Activated CD4-positive, alpha-beta T cell treated with anti-CD3 and anti-CD28 coated beads, Interleukin-2, amount 50 U/mL, for 4 hours (primary cell): ENCODE measurements at regions not wholly inside any gene's neighbourhood (a gene's known extent, or its start where the extent isn't known, plus 50 kb on each side); places are given as distances from the start of the nearest gene placed in this dataset.
"Not testable (repeated sequence)": the region's sequence is repeated elsewhere in the genome, so short reads cannot be mapped to it uniquely, and the experiment has no call there.

Experiments used
- DNase-seq, 2 experiments: peaks; one replicate each; pipeline ENCODE4 v3.0.0-alpha.2; 2020

DNA sequence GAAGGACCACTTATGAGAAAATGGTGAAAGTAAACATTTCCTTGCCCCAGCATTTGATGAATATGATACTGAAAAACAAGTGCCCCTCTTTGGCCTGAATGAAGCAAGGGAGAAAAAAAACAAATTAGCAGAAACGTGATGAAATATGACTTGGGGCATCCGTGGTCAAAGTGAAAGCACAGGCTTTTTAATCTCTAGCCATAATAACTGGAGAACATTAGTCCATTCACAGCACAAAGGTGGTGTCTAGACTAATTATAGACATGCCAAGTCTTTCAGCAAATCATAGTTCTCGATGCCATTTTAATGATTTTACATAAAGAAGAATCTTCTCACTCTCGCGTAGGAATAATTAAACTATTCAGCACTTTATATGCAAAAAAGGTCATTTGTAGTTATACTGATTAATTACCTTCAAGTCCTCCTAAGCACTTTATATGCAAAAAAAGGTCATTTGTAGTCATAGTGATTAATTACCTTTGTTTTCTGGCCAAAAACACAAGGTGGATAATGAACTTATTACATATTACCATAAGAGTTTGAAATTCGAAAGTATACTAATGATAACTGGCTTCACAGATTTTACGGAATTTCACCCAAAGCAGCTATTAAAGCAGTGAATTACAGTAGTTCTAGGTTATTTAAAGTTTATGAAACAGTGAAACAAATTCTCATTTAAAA is 121.6 kb downstream of the ZNF22 start:
- not testable (repeated sequence) for DNase-seq

DNA sequence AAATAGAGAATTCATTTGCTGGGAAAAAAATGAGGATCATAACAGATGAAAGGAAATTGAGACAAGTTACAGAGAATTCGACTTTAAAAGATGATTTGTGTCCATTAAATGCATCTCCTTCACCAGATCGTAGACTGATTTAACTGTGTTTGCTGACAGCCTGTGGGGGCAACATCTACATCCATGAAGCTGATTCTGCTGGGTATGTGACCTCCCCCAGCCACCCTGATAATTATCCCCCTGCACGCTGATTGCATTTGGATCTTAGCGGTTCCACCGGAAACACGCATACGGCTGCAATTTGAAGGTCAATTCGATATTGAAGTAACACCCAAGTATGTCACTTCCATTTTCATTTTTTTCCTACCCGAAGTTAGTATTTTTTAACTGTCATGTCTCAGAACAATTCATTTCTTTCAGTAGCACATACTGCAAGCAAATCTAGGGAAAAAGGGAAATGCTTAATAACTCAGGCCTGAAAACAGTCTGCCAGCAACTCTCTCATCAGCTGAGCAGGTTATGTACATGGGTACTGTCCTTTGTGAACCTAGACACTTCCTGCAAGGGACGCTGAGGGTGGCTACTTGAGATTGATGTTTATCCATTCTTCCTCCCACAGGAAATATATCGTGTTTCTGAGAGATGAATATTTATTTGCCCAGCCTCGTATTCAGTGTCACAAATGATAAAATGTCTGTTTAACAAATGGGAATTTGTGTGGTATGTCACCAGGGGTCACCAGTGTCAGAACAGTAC is 134.9 kb downstream of the ZNF22 start:
- no peak for DNase-seq

DNA sequence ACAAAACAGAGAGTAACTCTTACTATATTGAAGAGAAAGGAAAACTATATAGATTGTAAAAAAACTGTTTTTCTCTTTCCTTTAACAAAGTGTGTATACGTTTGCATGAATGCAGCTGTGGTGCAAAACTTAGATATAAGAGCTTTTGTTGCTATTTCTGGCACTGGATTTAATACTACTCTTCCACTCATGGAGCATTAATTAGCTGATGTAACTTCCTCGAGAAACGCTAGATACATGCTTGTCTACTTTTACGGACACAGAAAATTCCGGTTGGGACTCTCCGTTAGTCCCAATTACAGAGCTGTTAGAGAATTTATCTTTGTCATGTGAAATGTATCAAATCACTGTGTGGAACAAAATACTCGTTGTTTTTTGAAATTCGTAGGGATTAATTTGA is 135.5 kb downstream of the ZNF22 start:
- no peak for DNase-seq

DNA sequence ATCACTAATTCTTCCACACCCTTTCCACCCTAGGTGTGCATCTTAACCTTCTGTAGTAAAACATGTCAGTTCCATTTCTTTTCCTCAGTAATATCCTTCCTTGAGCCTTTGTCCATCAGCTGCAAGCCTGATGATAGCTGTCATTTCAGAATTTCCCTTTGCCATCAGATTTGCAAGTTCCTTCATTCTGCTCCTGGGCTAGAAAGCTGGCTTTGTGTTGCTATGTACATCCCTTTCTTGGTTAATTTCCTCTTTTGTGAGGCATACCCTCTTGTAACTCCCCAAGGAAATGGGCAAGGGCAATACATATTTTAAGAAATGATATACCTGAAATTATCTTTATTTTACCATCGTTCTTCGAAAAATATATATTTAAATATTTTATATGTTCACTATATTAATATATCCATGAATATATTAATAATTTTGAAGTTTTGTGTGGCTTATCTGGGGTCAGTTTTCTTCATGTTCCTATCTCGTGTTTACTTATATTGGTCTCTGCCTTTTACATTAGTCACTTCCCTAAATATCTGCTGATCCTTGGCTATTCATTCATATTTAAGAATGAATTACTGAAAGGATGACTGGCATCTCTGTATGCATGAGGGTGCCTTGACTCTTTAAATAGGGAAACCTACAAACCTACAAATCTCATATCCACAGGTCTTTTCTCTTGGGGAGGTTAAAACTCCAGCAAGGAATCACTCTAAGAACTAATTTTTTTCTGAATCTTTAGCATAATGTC is 143.8 kb downstream of the ZNF22 start:
- DNase-seq, result no peak

DNA sequence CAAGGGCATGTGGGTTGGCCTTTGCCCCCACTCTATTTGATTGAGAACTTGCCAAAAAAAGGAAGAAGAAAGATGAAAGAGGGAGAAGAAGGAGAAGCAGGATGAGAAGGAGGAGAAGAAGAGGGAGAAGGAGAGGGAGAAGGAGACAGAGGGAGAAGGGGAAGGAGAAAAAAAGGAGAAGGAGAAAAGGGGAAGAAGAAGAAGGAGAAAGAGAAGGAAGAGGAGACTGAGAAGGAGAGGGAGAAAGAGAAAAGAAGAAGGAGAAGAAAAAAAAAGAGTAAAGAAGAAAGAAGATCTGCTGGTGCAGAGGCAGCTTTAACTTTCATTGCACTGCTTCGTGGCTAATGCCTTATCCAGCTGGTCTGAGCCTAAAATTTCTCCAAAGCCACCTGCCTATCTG is 144.4 kb downstream of the ZNF22 start:
- DNase-seq, result not testable (repeated sequence)

DNA sequence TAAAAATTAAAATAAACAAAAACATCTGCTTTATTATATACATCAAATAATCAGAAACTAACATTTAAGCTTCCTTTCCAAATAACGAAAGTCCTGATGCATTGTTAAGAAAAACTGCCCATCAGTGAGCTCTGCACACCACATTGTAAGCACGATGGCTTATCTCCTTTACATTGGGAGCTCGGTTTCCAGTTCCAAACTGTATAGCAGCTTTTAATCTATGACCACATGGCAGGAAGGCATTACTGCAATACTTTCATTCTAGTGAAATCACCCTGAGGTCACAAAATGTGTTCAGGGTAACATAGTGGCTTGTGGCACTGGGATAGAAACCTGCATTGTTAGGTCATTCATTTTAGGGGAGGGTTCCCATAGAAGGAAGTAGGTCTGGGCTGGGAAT is 146.3 kb downstream of the ZNF22 start:
- no peak for DNase-seq

DNA sequence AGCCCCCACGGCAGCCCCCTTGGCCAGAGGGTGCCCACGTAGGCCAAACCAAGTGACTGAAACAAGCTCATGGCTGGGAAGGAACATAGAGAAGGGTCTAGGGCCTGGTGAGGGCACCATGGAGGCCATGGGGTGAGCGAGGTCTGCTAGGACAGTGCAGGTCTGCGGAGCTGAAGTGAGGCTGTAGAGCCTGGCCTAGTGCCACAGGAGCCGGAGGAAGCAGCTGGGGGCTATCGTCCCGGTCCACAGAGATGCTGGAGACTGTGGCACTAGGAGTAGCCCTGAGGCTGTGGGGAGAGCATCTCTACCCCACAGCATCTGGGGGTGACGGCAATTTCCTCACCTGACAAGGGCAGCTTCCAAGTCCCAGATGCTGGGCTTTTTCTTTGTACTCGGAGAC is 150.3 kb downstream of the ZNF22 start:
- no peak for DNase-seq

DNA sequence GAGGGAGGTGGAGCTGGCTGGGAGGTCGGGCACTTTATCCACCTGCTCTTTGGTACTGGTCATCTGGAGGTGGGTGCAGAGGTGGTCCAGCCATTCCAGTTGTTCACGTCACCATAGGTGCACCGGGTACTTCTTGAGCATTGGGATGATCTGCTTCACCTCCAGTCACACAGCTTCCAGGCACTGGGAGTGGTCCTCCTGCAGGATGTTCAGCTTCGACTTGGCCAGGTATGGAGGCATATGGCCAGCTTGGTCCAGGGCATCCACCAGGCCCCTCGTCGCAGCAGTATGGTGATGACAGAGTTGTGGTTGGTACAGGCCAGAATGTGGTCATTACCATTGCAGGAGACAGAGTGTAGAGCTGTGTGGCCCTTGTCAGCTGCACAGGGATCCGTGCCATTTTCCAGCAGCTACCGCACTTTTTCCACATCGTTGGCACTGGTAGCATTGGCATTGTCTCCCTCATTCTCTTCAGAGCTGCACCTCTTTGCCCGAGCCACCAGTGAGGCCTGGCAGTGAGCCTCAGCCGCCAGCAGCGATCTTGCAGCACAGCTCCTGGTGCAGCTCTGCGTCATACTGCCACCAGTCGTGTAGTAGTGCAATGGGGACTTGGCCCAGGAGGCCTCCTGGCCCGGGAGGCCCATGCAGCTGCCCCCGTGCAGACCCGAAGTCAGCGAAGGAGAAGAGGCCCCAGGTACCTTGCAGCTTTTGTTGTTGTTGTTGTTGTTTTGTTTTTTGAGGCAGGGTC is 150.9 kb downstream of the ZNF22 start:
- no peak for DNase-seq

DNA sequence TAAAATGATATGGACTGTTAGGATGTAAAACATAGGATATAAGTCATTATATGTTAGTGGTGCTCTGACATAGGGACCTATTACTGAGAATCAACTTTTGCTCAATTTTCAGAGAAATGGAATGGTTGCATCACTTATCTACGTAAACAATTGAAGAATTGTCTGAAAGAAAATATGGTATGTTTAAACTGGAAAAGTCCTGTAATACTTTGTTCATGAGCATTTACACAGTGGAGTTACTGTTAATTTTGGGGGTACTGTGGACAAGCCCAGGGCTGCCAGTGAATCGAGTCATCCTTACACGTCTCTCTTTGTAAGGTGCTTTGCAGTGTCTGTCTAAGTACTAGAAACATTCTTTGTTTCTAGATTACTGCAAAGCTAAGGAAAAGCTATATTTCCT is 152.0 kb downstream of the ZNF22 start:
- no peak for DNase-seq

DNA sequence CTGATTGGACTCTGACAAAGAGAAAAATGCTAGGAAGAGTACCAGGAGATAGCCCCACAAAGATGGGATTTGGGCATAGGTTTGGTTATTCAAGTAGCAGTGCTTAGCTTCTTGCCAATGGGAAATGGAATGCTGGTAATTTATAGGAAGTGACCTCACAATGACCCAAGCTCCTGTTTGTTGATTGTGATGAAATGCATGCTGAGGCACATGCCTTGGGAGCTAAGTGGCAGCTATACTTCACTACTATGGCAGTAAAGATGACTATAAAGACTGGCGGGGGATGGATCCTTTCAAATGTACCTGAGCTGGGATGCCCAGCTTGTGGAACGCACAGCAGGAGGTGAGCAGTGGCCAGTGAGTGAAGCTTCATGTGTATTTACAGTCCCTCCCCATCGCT is 153.8 kb downstream of the ZNF22 start:
- no peak for DNase-seq

DNA sequence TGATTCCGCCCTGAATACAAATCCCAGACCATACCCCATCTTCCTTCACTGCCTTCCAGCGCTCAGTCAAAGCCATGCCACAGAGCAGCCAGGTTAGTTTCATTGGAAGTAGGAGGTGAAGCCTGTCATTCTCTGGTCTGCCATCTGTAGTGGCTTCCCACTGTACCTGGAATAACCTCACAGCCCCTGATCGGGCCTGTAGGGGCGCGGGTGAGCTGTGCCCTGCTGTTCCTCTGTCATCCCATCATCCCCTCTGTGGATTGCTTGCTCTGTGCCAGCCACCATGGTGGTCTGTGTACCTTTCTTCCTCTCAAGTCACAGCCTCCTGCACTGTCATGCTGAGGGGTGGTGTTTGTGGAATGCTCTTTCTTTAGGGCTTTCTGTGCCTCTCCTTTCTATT is 155.1 kb downstream of the ZNF22 start:
- no peak for DNase-seq

DNA sequence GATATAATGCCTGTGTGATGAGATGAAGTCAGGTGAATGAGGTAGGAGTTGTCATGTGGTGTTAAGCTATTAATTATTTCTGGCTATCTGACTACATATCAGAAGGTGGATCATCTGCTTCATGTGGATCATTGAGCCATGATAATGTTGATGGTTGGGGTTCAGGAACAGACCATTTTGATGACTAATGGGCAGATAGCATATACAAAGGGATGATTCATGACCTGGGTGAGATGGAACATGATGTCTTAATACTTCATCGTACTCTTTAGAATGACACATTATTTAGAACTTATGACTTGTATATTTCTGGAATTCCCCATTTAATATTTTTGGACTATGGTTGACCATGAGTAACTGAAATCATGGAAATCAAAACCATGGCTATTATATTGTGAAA is 155.1 kb downstream of the OR13A1 start:
- DNase-seq, result no peak

DNA sequence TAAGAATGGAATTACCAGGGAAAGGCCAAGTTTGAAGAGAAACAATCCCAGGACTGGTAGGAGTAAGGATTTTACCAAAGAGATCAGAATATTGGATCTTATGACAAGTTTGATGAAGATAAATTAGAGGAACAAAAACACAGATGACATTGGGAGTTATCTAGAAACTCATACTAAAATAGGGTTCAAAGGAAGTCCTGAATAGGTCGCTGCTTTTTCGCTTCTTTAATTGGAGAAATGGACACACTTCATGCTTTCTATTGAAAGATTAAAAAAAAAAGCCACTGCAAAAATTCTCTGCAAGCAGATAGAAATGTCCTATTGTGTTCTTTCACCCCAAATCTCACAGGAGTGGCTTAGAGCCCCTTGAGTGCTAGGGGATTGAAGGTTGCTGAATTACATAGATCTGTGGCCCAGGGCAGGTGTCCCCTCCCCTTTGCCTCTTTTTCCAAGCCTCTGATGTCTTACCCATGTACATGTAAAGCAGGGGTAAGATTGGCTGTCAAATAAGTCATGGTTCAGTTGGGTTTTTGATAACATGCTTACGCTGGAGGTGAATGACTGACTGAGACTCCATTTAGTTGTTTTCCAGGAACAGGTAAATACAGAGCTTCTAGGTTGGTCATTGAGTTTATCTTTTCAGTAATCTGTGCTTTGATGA is 152.0 kb downstream of the OR13A1 start:
- DNase-seq, result no peak

DNA sequence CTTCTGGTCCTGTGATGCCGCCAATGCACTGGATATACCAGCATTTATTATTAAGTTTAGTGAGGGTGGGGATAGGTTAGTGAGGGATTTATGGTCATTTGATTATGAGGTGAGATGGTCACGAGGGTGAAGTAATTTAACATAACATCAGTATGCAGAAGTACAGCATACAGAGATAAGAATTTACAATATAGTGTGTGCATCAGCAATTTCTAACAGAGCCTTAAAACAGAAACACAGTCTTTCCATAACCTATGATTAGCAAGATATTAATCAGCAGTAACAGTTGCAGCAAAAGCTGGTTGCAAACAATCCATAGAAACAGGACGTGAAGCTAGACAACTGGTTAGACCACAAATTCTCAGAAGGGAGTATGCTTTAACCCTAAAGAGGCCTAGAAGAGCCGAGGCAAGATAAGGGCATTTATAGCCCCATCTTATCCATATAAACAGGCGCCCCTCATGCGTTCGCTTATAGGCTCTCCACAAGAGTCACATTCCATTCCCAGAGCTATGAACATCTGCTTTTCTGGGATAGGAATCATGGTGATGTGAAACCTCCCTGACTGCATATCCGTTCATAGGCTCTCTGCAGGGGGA is 139.8 kb downstream of the OR13A1 start:
- DNase-seq, result not testable (repeated sequence)

DNA sequence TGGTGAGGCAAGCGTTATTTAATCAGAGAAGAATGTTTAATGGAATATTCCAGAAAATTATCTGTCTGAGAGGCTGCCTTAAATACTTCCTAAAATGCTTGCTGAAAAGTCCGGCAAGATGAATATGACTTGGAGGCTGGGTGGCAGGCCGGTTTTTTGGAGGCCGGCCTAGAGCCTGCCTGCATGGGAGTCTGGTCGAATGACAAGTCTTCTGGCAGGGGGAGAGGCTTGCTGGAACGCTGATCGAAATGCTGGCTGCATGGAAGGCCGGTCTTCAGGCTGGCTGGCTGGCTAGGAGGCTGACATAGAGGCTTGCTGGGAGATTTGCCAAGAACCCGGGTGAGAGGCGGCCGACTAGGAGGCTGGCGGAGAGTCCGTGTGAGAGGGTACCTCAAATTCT is 135.7 kb downstream of the OR13A1 start:
- DNase-seq, result no peak

DNA sequence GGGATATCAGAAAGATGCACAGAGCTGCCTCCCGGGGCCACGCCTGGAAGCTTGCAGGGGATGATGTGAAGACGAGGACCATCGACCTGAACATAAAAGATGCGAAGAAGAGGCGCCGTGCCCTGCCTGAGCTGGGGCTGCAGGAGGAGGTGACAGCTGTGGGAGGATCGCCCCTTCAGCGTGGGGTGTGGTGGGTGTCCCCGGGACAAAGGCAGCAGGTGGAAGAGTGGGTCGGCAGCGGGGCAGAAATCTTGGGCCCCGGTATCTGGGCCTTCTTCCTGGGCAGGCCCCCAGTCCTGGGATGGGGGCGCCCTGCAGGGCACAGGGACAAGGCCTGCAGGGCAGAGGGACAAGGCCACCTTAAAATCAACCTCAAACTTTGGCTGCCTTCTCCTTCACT is 134.9 kb downstream of the OR13A1 start:
- no peak for DNase-seq

DNA sequence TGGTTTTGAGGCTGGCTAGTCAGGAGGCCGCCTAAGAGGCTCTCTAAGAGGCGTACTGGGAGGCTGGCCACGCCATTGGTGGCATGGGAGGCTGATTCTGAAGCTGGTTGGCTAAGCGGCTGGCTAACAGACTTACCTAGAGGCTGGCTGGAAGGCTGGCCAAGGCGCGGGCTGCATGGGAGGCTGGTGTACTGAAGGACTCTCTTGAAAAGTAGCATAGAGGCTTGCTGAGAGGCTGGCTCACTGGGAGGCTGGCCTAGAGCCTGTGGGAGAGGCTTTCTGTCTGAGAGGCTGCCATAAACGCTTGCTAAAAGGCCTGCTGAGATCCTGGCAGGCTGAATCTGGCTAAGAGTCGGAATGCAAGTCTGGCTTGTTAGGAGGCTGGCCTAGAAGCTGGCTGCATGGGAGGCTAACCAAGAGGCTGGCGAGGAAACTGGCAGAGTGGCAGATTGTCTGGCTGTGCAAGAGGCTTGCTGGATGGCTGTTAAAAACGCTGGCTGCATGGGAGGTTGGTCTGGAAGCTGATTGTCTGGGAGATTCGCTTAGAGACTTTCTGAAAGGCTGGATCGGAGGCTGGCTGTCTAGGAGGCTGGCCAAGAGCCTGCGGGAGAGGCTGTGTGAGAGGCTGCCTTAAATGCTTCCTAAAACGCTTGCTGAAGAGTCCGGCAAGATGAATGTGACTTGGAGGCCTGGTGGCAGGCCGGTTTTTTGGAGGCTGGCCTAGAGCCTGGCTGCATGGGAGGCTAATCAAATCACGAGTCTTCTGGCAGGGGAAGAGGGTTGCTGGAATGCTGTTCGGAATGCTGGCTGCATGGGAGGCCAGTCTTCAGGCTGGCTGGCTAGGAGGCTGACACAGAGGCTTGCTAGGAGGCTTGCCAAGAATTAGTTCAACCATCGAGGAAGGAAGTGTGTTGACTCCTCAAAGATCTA is 134.2 kb downstream of the OR13A1 start:
- DNase-seq, result no peak

DNA sequence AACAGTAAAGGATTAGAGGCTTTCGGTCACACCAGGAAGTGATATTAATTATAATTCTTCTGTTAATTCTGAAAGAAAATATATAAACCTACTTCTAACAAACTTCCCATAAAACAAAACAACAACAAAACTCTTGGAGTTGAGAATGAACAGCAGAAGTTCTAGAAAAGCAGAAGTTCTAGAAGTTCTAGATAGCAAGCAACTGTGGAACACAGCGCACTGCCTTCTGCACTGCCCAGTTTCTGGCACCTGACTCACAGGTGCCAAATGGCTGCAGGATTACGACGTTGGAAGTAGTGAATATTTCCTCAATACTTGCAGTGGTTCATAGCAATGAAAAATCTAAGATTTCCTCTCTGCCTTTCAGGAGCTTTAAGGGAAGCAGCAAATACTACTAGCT is 132.2 kb downstream of the OR13A1 start:
- no peak for DNase-seq

DNA sequence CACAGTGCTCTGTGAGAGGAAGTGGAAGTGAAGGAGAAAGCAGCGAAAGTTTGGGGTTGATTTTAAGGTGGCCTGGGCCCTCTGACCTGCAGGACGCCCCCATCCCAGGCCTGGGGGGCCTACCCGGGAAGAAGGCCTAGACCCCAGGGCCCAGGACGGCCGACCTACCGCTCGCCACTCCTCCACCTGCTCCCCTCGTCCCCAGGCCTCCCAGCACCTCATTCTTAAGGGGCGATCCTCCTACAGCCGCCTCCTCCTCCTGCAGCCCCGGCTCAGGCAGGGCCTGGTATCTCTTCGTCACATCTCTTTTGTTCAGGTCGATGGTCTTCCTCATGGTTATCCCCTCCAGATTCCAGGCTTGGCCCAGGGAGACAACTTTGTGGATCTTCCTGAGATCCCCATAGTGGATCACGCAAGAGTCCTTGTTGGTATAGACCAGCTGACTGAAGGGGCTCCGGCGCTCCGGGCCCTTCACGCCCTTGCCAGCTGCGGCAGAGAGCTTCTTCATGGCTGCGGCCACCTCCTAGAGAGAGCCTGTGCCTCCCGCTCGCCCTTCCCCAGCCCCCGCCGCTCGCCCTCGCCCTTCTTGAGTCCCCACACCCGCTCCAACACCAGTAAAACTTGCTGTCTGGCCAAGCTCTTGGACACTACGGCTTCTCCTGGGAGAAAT is 117.5 kb downstream of the OR13A1 start:
- DNase-seq, result no peak

DNA sequence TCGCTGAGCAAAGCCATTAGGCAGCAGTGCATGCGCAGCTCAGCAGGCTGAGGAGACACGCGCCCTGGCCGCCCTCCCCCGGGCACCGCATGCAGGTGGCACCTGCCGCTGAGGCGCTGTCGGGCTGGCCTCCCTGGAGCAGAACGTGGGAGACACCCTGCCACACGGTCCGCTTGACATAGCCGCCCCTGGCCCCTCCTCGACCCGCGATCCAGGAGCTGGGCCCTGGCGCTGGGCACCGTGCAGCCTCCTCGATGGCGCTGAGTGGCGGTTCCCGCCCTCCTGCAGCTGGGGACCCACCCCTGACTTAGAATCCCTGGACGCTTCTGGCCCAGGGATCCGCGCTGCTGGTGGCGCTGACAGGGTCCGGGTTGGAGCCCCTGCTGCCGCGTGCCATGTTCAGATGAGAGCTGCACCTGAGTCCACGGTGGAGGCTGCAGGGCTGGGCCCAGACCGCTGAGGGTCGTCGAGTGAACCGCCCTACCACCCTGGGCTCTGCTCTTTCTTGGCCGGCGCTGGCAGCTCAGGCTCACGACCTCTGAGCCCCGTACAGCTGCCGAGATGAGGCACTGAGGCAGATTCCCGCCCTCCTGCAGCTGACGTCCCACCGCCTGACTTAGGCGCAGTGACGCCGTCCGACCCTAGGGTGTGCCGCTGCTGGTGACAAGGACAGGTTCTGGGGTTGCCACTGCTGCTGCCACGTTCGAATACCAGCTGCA is 116.8 kb downstream of the OR13A1 start:
- DNase-seq, result no peak
